Suppressor macrophage (primary cell): ENCODE measurements at regions not wholly inside any gene's neighbourhood (a gene's known extent, or its start where the extent isn't known, plus 50 kb on each side); places are given as distances from the start of the nearest gene placed in this dataset.

Experiments used
- DNase-seq, 4 experiments: peaks; one replicate each; pipeline ENCODE4 v3.0.0-alpha.2; 2020 to 2022

- no peak for DNase-seq
Measured at GRCh38 chr2:2413525-2413924, 82.5 kb upstream of the MYT1L start.

GRCh38 chr2:2410987-2411386 lies 79.9 kb upstream of the MYT1L start:
- DNase-seq = no peak

- DNase-seq = no peak
Measured at GRCh38 chr2:2409481-2409880, 78.4 kb upstream of the MYT1L start.

- DNase-seq = no peak
Measured at GRCh38 chr2:2405780-2406179, 74.7 kb upstream of the MYT1L start.

- no peak for DNase-seq
Measured at GRCh38 chr2:2400286-2401038, 69.4 kb upstream of the MYT1L start.

GRCh38 chr2:2399396-2399795 lies 68.3 kb upstream of the MYT1L start:
- no peak for DNase-seq

- no peak for DNase-seq
Measured at GRCh38 chr2:2392332-2392731, 61.3 kb upstream of the MYT1L start.

- no peak for DNase-seq
Measured at GRCh38 chr2:2389215-2389614, 58.1 kb upstream of the MYT1L start.
